ENCODE measurements at regions not wholly inside any gene's neighbourhood (a gene's known extent, or its start where the extent isn't known, plus 50 kb on each side); places are given as distances from the start of the nearest gene placed in this dataset.

DNA sequence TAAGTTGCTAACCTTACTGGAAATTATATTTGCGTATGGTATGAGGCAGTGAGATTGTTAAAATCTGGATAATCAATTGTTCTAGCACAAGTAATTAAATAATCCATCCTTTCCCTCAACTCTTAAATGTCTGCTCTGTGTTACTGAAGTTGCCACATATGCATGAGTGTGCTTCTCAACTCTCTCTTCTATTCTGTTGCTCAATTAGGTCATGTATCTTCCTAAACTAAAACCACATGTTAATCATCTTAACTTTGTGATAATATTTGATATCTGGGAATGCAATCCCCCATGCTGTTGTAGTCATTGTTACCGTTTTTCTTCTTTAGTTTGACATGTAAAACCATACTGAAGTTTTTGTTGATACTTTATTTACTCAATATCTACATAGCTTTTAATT lies 63.5 kb upstream of the STMND1 start:
- TF ChIP-seq CTCF (conservative IDR thresholded peaks at IDR 0.05) (no peak), ZFX (IDR thresholded peaks at IDR 0.05) (no peak)
